Chondrocyte (in vitro differentiated cells): ENCODE measurements at regions not wholly inside any gene's neighbourhood (a gene's known extent, or its start where the extent isn't known, plus 50 kb on each side); places are given as distances from the start of the nearest gene placed in this dataset.

Source experiments
- DNase-seq: peaks from one replicate; pipeline ENCODE4 v3.0.0; 2021; ENCODE audit warnings: mixed read lengths, low spot score
- H3K27ac Mint-ChIP-seq: one replicate; pipeline ENCODE4 v1.8.0; 2021; ENCODE audit warnings: mild to moderate bottlenecking, moderate library complexity, mixed read lengths; ENCODE audit not compliant: unreplicated experiment
- H3K27me3 Mint-ChIP-seq: 2 replicates; pipeline ENCODE4 v1.8.0; 2021; ENCODE audit warnings: low read depth, mixed read lengths
- H3K36me3 Mint-ChIP-seq: 2 replicates; pipeline ENCODE4 v1.8.0; 2021; ENCODE audit warnings: low read depth, mixed read lengths
- H3K4me1 Mint-ChIP-seq: 2 replicates; pipeline ENCODE4 v1.8.0; 2021; ENCODE audit warnings: low read depth, mild to moderate bottlenecking, mixed read lengths
- H3K4me3 Mint-ChIP-seq: one replicate; pipeline ENCODE4 v1.8.0; 2021; ENCODE audit warnings: mild to moderate bottlenecking, moderate library complexity, mixed read lengths; ENCODE audit not compliant: unreplicated experiment
- H3K9me3 Mint-ChIP-seq: 2 replicates; pipeline ENCODE4 v1.8.0; 2021; ENCODE audit warnings: low read depth, mixed read lengths
- TF ChIP-seq, protein P1 (sequence below): fragments of 200-600 bp; sonication (generic); IDR thresholded peaks from 2 replicates; pipeline ENCODE4 v1.5.0; 2021; ENCODE audit warnings: antibody characterized with exemption, mild to moderate bottlenecking, moderate library complexity

DNA sequence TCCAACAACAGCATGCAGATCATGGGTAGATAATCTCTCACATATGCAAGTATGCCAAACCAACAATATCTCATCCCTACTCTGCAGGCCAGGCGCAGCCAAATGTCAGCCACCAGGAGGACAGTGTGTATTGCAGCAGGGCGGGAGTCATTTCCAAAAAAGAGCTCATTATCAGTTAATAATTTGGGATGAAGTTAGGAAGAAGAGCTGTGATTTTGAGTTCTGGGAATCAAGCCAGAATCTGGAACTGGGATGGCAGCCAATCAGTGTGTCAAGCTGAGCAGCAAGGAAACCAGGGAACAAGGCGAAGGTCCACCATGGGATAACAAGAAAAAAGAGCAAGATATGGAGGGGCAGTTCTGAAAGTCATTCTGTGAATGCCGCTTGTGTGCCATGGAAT, 88.2 kb upstream of the CAMK2D start:
- TF ChIP-seq, protein P1, sequence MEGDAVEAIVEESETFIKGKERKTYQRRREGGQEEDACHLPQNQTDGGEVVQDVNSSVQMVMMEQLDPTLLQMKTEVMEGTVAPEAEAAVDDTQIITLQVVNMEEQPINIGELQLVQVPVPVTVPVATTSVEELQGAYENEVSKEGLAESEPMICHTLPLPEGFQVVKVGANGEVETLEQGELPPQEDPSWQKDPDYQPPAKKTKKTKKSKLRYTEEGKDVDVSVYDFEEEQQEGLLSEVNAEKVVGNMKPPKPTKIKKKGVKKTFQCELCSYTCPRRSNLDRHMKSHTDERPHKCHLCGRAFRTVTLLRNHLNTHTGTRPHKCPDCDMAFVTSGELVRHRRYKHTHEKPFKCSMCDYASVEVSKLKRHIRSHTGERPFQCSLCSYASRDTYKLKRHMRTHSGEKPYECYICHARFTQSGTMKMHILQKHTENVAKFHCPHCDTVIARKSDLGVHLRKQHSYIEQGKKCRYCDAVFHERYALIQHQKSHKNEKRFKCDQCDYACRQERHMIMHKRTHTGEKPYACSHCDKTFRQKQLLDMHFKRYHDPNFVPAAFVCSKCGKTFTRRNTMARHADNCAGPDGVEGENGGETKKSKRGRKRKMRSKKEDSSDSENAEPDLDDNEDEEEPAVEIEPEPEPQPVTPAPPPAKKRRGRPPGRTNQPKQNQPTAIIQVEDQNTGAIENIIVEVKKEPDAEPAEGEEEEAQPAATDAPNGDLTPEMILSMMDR, result no peak
- H3K4me3 Mint-ChIP-seq, result no peak overlapping the region
- no peak overlapping the region for H3K27ac Mint-ChIP-seq
- H3K4me1 Mint-ChIP-seq, result peaks cover 6% of the 10 kb centered on the region
- DNase-seq, result no peak
- no peaks in the 10 kb centered on the region for H3K9me3 Mint-ChIP-seq
- no peaks in the 10 kb centered on the region for H3K27me3 Mint-ChIP-seq
- peaks cover 42% of the 10 kb centered on the region for H3K36me3 Mint-ChIP-seq

DNA sequence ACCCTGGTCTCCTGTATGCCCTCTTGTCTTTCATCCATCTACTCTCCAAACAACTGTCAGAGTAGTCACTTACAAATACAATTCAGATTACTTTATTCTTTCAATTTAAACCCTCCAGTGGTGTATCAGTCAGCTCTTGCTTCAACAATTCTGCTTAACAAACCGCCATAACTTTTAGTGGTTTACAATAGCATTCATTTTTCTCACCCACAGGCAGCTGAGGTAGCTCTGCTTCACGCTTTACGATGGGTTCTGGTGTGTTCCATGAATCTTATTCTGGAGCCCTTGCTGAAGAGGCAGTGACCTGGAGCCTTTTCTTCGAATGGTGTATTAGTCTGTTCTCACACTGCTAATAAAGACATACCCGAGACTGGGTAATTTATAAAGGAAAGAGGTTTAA, 86.2 kb upstream of the CAMK2D start:
- no peaks in the 10 kb centered on the region for H3K27me3 Mint-ChIP-seq
- no peak overlapping the region for H3K4me3 Mint-ChIP-seq
- H3K4me1 Mint-ChIP-seq, result peaks cover 6% of the 10 kb centered on the region

GRCh38 chr4:113846433-113846832, 84.9 kb upstream of the CAMK2D start:
- Mint-ChIP-seq H3K4me3 (no peak overlapping the region), H3K36me3 (peaks cover 45% of the 10 kb centered on the region), H3K9me3 (no peaks in the 10 kb centered on the region), H3K27me3 (no peaks in the 10 kb centered on the region), H3K4me1 (peaks cover 7% of the 10 kb centered on the region), H3K27ac (no peak overlapping the region)
- no peak for DNase-seq
- TF ChIP-seq, protein P1, result no peak

More for the DNA sequence above, 86.2 kb upstream of the CAMK2D start:
- TF ChIP-seq, protein P1, result no peak
- Mint-ChIP-seq H3K9me3 (no peaks in the 10 kb centered on the region), H3K27ac (no peak overlapping the region), H3K36me3 (peaks cover 45% of the 10 kb centered on the region)
- DNase-seq, result no peak

DNA sequence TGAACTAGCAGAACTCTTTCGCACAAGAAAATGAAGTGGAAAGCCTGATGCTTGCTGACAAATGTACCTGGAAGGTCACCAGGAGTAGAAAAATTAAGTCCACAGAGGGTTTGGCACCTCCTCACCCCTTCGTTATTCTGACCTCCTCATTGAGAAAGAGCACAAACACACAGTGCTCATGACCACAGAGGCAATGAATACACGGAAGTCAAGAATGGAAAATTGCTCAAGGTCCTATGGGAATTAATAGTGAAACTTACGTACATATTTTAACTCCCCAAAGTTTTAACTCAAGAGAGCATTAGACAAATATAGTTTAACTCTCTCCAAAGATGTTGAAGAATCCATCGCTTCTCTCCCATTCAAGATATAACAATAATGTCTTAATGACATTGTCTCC, 83.6 kb upstream of the CAMK2D start:
- TF ChIP-seq, protein P1, result no peak

DNA sequence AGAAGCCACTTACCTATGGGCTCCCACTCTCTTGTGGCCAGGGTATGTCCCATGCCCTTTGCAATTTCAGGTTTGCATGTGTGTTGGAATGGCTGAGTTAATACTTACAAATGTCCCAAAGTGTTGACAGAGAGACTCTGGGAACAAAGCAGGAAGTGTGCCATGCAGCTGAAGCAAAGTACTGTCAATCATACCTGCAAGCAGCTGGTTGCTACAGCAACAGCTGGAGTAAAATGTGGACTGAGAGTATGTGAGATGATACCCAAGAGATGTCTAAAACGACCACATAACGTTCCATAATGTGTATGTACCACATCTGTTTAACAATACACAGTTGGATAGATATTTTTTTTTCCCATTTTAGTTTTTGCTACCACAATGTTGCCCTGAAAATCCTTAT, 82.8 kb upstream of the CAMK2D start:
- peaks cover 38% of the 10 kb centered on the region for H3K36me3 Mint-ChIP-seq
- H3K4me1 Mint-ChIP-seq, result peaks cover 17% of the 10 kb centered on the region
- no peak overlapping the region for H3K4me3 Mint-ChIP-seq
- H3K27ac Mint-ChIP-seq, result no peak overlapping the region
- TF ChIP-seq, protein P1, result no peak
- H3K27me3 Mint-ChIP-seq, result no peaks in the 10 kb centered on the region
- no peak for DNase-seq
- no peaks in the 10 kb centered on the region for H3K9me3 Mint-ChIP-seq

More for the DNA sequence above, 83.6 kb upstream of the CAMK2D start:
- Mint-ChIP-seq H3K27me3 (no peaks in the 10 kb centered on the region), H3K36me3 (peaks cover 41% of the 10 kb centered on the region), H3K4me1 (peaks cover 14% of the 10 kb centered on the region), H3K4me3 (no peak overlapping the region), H3K9me3 (no peaks in the 10 kb centered on the region), H3K27ac (no peak overlapping the region)
- DNase-seq, result no peak
